ENCODE measurements at regions not wholly inside any gene's neighbourhood (a gene's known extent, or its start where the extent isn't known, plus 50 kb on each side); places are given as distances from the start of the nearest gene placed in this dataset.

- Histone ChIP-seq H3K27ac (replicated peaks) (no peak overlapping the region), H3K27me3 (ENCODE audit: insufficient read depth, poor library complexity, severe bottlenecking) (no peaks in the 10 kb centered on the region), H3K4me3 (replicated peaks; ENCODE audit: insufficient read depth, low read length) (no peak overlapping the region)
- TF ChIP-seq GABPA (IDR thresholded peaks at IDR 0.05; ENCODE audit: low read depth) (no peak), REST (IDR thresholded peaks at IDR 0.05; ENCODE audit: insufficient replicate concordance, low read depth) (no peak), SPI1 (IDR thresholded peaks at IDR 0.05; ENCODE audit: borderline replicate concordance, low read depth) (no peak), POLR2AphosphoS5 (IDR thresholded peaks at IDR 0.05; ENCODE audit: low read depth) (no peak), CTCF (IDR thresholded peaks at IDR 0.05; ENCODE audit: insufficient read depth, low read length) (no peak)
- DNase-seq (ENCODE audit: low read depth in 1 of 2, low spot score in 1 of 2) = peak in 1 of 2 experiments; percentile 38
Observed at GRCh38 chr2:35787302-35788031, 568.1 kb upstream of the CRIM1 start.

- TF ChIP-seq GABPA (IDR thresholded peaks at IDR 0.05; ENCODE audit: low read depth) (no peak), SPI1 (IDR thresholded peaks at IDR 0.05; ENCODE audit: borderline replicate concordance, low read depth) (no peak), REST (IDR thresholded peaks at IDR 0.05; ENCODE audit: insufficient replicate concordance, low read depth) (no peak), CTCF (IDR thresholded peaks at IDR 0.05; ENCODE audit: insufficient read depth, low read length) (no peak), POLR2AphosphoS5 (IDR thresholded peaks at IDR 0.05; ENCODE audit: low read depth) (no peak)
- no peak for DNase-seq (ENCODE audit: low read depth in 1 of 2, low spot score in 1 of 2)
- Histone ChIP-seq H3K27me3 (ENCODE audit: insufficient read depth, poor library complexity, severe bottlenecking) (no peaks in the 10 kb centered on the region), H3K4me3 (replicated peaks; ENCODE audit: insufficient read depth, low read length) (no peak overlapping the region), H3K27ac (replicated peaks) (no peak overlapping the region)
Observed at GRCh38 chr2:35785564-35785963, 570.0 kb upstream of the CRIM1 start.

GRCh38 chr2:35784777-35785176, 570.8 kb upstream of the CRIM1 start:
- no peak for DNase-seq (ENCODE audit: low read depth in 1 of 2, low spot score in 1 of 2)
- H3K27ac ChIP-seq (replicated peaks) = no peak overlapping the region
- H3K4me3 ChIP-seq (replicated peaks; ENCODE audit: insufficient read depth, low read length) = no peak overlapping the region
- H3K27me3 ChIP-seq (ENCODE audit: insufficient read depth, poor library complexity, severe bottlenecking) = no peaks in the 10 kb centered on the region
- no peak for TF ChIP-seq REST (IDR thresholded peaks at IDR 0.05; ENCODE audit: insufficient replicate concordance, low read depth)
- no peak for TF ChIP-seq POLR2AphosphoS5 (IDR thresholded peaks at IDR 0.05; ENCODE audit: low read depth)
- TF ChIP-seq GABPA (IDR thresholded peaks at IDR 0.05; ENCODE audit: low read depth) = no peak
- no peak for TF ChIP-seq CTCF (IDR thresholded peaks at IDR 0.05; ENCODE audit: insufficient read depth, low read length)
- TF ChIP-seq SPI1 (IDR thresholded peaks at IDR 0.05; ENCODE audit: borderline replicate concordance, low read depth) = peak; percentile 37; the same call in 1 of the 2 replicates

All from HL-60 (cell line).